H9 (cell line): ENCODE measurements at regions not wholly inside any gene's neighbourhood (a gene's known extent, or its start where the extent isn't known, plus 50 kb on each side); places are given as distances from the start of the nearest gene placed in this dataset.

Source experiments
- DNase-seq: peaks from one replicate; pipeline ENCODE4 v3.0.0-alpha.2; 2017
- H2AFZ ChIP-seq: one replicate; pipeline ENCODE4 v1.6.1; 2013; ENCODE audit warnings: mild to moderate bottlenecking, low read length, control low read depth, moderate library complexity
- H2AK5ac ChIP-seq: 2 replicates; pipeline ENCODE4 v1.6.1; 2013; ENCODE audit warnings: low read length, control low read depth, mixed read lengths; ENCODE audit not compliant: insufficient read length
- H2BK120ac ChIP-seq: one replicate; pipeline ENCODE4 v1.6.1; 2013; ENCODE audit warnings: low read depth, mild to moderate bottlenecking, low read length, control low read depth, inconsistent platforms; ENCODE audit not compliant: poor library complexity, severe bottlenecking
- H2BK12ac ChIP-seq: 2 replicates; pipeline ENCODE4 v1.6.1; 2013; ENCODE audit warnings: low read length, control low read depth, mixed read lengths, low read depth; ENCODE audit not compliant: insufficient read length
- H2BK15ac ChIP-seq: 2 replicates; pipeline ENCODE4 v1.6.1; 2013; ENCODE audit warnings: low read depth, low read length, control low read depth
- H2BK20ac ChIP-seq: one replicate; pipeline ENCODE4 v1.6.1; 2013; ENCODE audit warnings: low read depth, mild to moderate bottlenecking, low read length, control low read depth, inconsistent platforms; ENCODE audit not compliant: poor library complexity, severe bottlenecking
- H2BK5ac ChIP-seq: 2 replicates; pipeline ENCODE4 v1.6.1; 2013; ENCODE audit warnings: low read length, control low read depth, mixed read lengths; ENCODE audit not compliant: insufficient read length
- H3K14ac ChIP-seq: 2 replicates; pipeline ENCODE4 v1.6.1; 2013; ENCODE audit warnings: low read length, control low read depth; ENCODE audit not compliant: insufficient read depth
- H3K18ac ChIP-seq: 2 replicates; pipeline ENCODE4 v1.6.1; 2013; ENCODE audit warnings: low read depth, mild to moderate bottlenecking, mixed read lengths, low read length, control low read depth; ENCODE audit not compliant: insufficient read length
- H3K23ac ChIP-seq: 2 replicates; pipeline ENCODE4 v1.6.1; 2013; ENCODE audit warnings: low read length, control low read depth, mixed read lengths, low read depth; ENCODE audit not compliant: insufficient read length
- H3K23me2 ChIP-seq: 2 replicates; pipeline ENCODE4 v1.6.1; 2013; ENCODE audit warnings: low read depth, mild to moderate bottlenecking, mixed read lengths, low read length, control low read depth; ENCODE audit not compliant: insufficient read length, poor library complexity, severe bottlenecking
- H3K27ac ChIP-seq: 2 replicates; pipeline ENCODE4 v1.5.1; 2013; ENCODE audit warnings: low read length, control low read depth, mixed read lengths, low read depth; ENCODE audit not compliant: insufficient read length
- H3K27me3 ChIP-seq: 2 replicates; pipeline ENCODE4 v1.6.1; 2013; ENCODE audit warnings: low read length, control low read depth, inconsistent platforms; ENCODE audit not compliant: insufficient read depth
- H3K4ac ChIP-seq: 2 replicates; pipeline ENCODE4 v1.6.1; 2013; ENCODE audit warnings: low read depth, mild to moderate bottlenecking, control low read depth, inconsistent platforms, low read length, moderate library complexity
- H3K4me1 ChIP-seq: 2 replicates; pipeline ENCODE4 v1.6.1; 2013; ENCODE audit warnings: low read length, control low read depth, inconsistent platforms; ENCODE audit not compliant: insufficient read depth
- H3K4me2 ChIP-seq: 2 replicates; pipeline ENCODE4 v1.6.1; 2013; ENCODE audit warnings: low read length, control low read depth, mixed read lengths; ENCODE audit not compliant: insufficient read length, insufficient read depth
- H3K56ac ChIP-seq: 2 replicates; pipeline ENCODE4 v1.6.1; 2013; ENCODE audit warnings: low read depth, mild to moderate bottlenecking, mixed read lengths, low read length, control low read depth; ENCODE audit not compliant: insufficient read length
- H3K79me1 ChIP-seq: 2 replicates; pipeline ENCODE4 v1.6.1; 2013; ENCODE audit warnings: low read depth, mild to moderate bottlenecking, moderate library complexity, low read length, control low read depth, inconsistent platforms; ENCODE audit not compliant: insufficient read depth, poor library complexity, severe bottlenecking
- H3K79me2 ChIP-seq: 2 replicates; pipeline ENCODE4 v1.6.1; 2013; ENCODE audit warnings: low read length, control low read depth, inconsistent platforms; ENCODE audit not compliant: insufficient read depth
- H3K9ac ChIP-seq: 2 replicates; pipeline ENCODE4 v1.6.1; 2013; ENCODE audit warnings: low read length, control low read depth, mixed read lengths; ENCODE audit not compliant: insufficient read length; ENCODE audit errors: extremely low read depth
- H3K9me3 ChIP-seq: one replicate; pipeline ENCODE4 v1.6.1; 2013; ENCODE audit warnings: low read depth, low read length, inconsistent platforms; ENCODE audit not compliant: control insufficient read depth
- H3T11ph ChIP-seq: one replicate; pipeline ENCODE4 v1.6.1; 2013; ENCODE audit warnings: mild to moderate bottlenecking, low read length, control low read depth, inconsistent platforms
- H4K20me1 ChIP-seq: one replicate; pipeline ENCODE4 v1.6.1; 2013; ENCODE audit not compliant: control insufficient read depth, insufficient read length, insufficient read depth
- H4K5ac ChIP-seq: 2 replicates; pipeline ENCODE4 v1.6.1; 2013; ENCODE audit warnings: low read depth, mild to moderate bottlenecking, mixed read lengths, low read length, control low read depth; ENCODE audit not compliant: insufficient read length
- H4K8ac ChIP-seq: replicated peaks from 2 replicates; pipeline ENCODE4 v1.6.1; 2013; ENCODE audit warnings: low read length, control low read depth, mixed read lengths, low read depth; ENCODE audit not compliant: insufficient read length
- H4K91ac ChIP-seq: 2 replicates; pipeline ENCODE4 v1.6.1; 2013; ENCODE audit warnings: low read depth, mild to moderate bottlenecking, moderate library complexity, mixed read lengths, low read length, control low read depth; ENCODE audit not compliant: insufficient read length
- H3K27ac Mint-ChIP-seq, 3 experiments: 2 replicates in 2 of 3; 3 replicates in 1 of 3; pipeline ENCODE4 v1.8.0; 2020 to 2021; ENCODE audit warnings: mixed read lengths in 3 of 3, mild to moderate bottlenecking in 1 of 3, moderate library complexity in 1 of 3
- H3K27me3 Mint-ChIP-seq: 2 replicates; pipeline ENCODE4 v1.8.0; 2021; ENCODE audit warnings: low read depth, mild to moderate bottlenecking, moderate library complexity, mixed read lengths
- H3K36me3 Mint-ChIP-seq, 3 experiments: 2 replicates in 2 of 3; 3 replicates in 1 of 3; pipeline ENCODE4 v1.8.0; 2020 to 2021; ENCODE audit warnings: low read depth in 3 of 3, mixed read lengths in 3 of 3; ENCODE audit not compliant: insufficient read depth in 1 of 3
- H3K4me1 Mint-ChIP-seq, 2 experiments: 2 replicates each; pipeline ENCODE4 v1.8.0; 2020; ENCODE audit warnings: mixed read lengths in 2 of 2
- H3K4me3 Mint-ChIP-seq, 2 experiments: 2 replicates in 1 of 2; 3 replicates in 1 of 2; pipeline ENCODE4 v1.8.0; 2020 to 2021; ENCODE audit warnings: mild to moderate bottlenecking in 2 of 2, mixed read lengths in 2 of 2, moderate library complexity in 1 of 2
- H3K9me3 Mint-ChIP-seq, 2 experiments: 2 replicates in 1 of 2; 3 replicates in 1 of 2; pipeline ENCODE4 v1.8.0; 2020; ENCODE audit warnings: mild to moderate bottlenecking in 2 of 2, mixed read lengths in 2 of 2, moderate library complexity in 1 of 2
- CTCF ChIP-seq: fragments of 200-600 bp; sonication (generic); conservative IDR thresholded peaks from 3 replicates; pipeline ENCODE4 v1.8.0; 2021; ENCODE audit warnings: antibody characterized with exemption, mild to moderate bottlenecking
- WGBS: extraction: QIAGEN DNeasy Blood & Tissue Kit; methylation state at CpG from one replicate; pipeline ENCODE4 v1.1.7; 2013; ENCODE audit warnings: missing lambda C conversion rate, low lambda C conversion rate, mixed read lengths; ENCODE audit not compliant: insufficient read length; ENCODE audit errors: extremely low coverage; 5-methylcytosine and 5-hydroxymethylcytosine counted together

- Histone ChIP-seq H4K91ac (no peak overlapping the region), H2BK20ac (no peak overlapping the region), H3K9ac (no peak overlapping the region), H4K8ac (no peak overlapping the region), H3K18ac (no peak overlapping the region), H2BK12ac (no peak overlapping the region), H3K23me2 (no peaks in the 10 kb centered on the region), H2AK5ac (no peak overlapping the region), H4K20me1 (no peaks in the 10 kb centered on the region), H3K4me2 (no peak overlapping the region), H3K27ac (no peak overlapping the region), H2AFZ (no peak overlapping the region), H3K79me1 (no peaks in the 10 kb centered on the region), H3K14ac (no peak overlapping the region), H3K79me2 (no peaks in the 10 kb centered on the region), H3K9me3 (no peaks in the 10 kb centered on the region), H3K23ac (no peak overlapping the region), H3K56ac (no peak overlapping the region), H3K27me3 (no peaks in the 10 kb centered on the region), H3K4ac (no peak overlapping the region), H4K5ac (no peak overlapping the region), H2BK15ac (no peak overlapping the region), H3K4me1 (no peaks in the 10 kb centered on the region), H3T11ph (no peak overlapping the region), H2BK120ac (no peak overlapping the region), H2BK5ac (no peak overlapping the region)
- WGBS = no CpG with 5 or more reads among the region's 10 CpGs
- Mint-ChIP-seq H3K36me3 (no peaks in the 10 kb centered on the region), H3K4me1 (peaks cover 5 to 6% of the 10 kb centered on the region in 2 experiments; a peak in 2 of 4 replicates), H3K4me3 (no peak overlapping the region; a peak in 1 of 5 replicates), H3K9me3 (no peaks in the 10 kb centered on the region), H3K27ac (no peak overlapping the region), H3K27me3 (peaks cover 7% of the 10 kb centered on the region)
- TF ChIP-seq CTCF = peak; percentile 25; the same call in 2 of the 3 replicates
- DNase-seq = no peak
Measured at GRCh38 chr3:43206632-43207031, 79.7 kb upstream of the SNRK start.
